IMR-90 (cell line): ENCODE measurements at regions not wholly inside any gene's neighbourhood (a gene's known extent, or its start where the extent isn't known, plus 50 kb on each side); places are given as distances from the start of the nearest gene placed in this dataset.

Experiments used
- CEBPB ChIP-seq: IDR thresholded peaks from 2 replicates; pipeline ENCODE4 v1.6.1; 2012; ENCODE audit warnings: low read depth, low read length, improper control_type of control experiment
- CTCF ChIP-seq: conservative IDR thresholded peaks from 2 replicates; pipeline ENCODE4 v1.5.1; 2012; ENCODE audit warnings: mild to moderate bottlenecking, low read depth, low read length, improper control_type of control experiment
- RAD21 ChIP-seq: IDR thresholded peaks from 2 replicates; pipeline ENCODE4 v1.6.1; 2012; ENCODE audit warnings: low read length, improper control_type of control experiment

GRCh38 chr2:234412726-234413125, 84.2 kb downstream of the ARL4C start:
- no peak for TF ChIP-seq RAD21
- no peak for TF ChIP-seq CTCF
- TF ChIP-seq CEBPB: no peak
